ENCODE measurements at regions not wholly inside any gene's neighbourhood (a gene's known extent, or its start where the extent isn't known, plus 50 kb on each side); places are given as distances from the start of the nearest gene placed in this dataset.
A peak's percentile ranks its signal among the peaks of the same experiment; 100 is the strongest.

DNA sequence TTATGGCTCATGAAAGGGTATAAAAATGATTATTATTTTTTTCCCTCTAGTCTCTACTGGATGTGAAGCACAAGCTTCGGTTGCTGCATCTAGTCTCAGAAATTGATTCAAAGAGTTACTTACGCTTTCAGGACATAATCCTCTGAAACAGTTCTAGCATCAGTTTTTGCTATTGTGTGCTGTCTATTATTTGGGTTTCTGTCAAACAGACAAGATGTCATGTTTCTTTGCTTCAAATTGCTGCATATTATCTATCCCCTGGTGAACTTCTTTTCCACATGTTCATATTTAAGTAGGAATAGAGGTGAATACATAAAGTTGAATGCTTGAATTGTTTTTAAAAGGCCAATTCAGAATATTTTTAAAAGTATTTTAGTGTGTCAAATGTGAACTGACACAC lies 161.6 kb upstream of the GBE1 start:
- H3K27me3 Mint-ChIP-seq (ENCODE audit: low read depth), result no peaks in the 10 kb centered on the region
- ATAC-seq (no peak), DNase-seq (no peak)
- CTCF ChIA-PET, result interaction anchor here (1.9 kb wide), 1 partner anchor 12 kb away, joined by 5 read pairs; no protein-coding TSS in a partner anchor
- H3K36me3 Mint-ChIP-seq (ENCODE audit: low read depth), result no peaks in the 10 kb centered on the region
- no peak overlapping the region for H3K4me3 Mint-ChIP-seq
- POLR2A ChIA-PET, result no interaction called here
- H3K9me3 Mint-ChIP-seq (ENCODE audit: insufficient read depth), result no peaks in the 10 kb centered on the region
- H3K4me1 Mint-ChIP-seq (ENCODE audit: low read depth), result no peaks in the 10 kb centered on the region
- H3K27ac Mint-ChIP-seq, result no peak overlapping the region

DNA sequence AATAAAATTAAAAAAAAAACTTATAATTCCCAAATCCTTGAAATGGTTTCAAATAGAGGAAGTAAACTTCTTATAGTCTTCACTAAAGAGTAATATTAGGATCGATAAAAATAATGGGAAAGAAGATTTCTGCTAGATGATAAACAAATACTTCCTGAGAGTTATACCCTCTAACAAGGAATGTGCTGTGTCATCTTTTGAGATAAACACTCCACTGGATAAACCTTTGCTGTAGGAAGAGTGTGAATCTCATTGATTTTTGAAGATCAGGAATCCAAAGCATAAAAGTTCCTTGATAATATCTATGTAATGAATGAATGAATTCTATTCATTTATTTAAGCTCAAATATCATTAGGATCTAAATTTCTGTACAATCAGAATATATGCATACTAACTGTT lies 161.0 kb upstream of the GBE1 start:
- H3K4me3 Mint-ChIP-seq, result no peak overlapping the region
- no peaks in the 10 kb centered on the region for H3K36me3 Mint-ChIP-seq (ENCODE audit: low read depth)
- no peaks in the 10 kb centered on the region for H3K27me3 Mint-ChIP-seq (ENCODE audit: low read depth)
- H3K4me1 Mint-ChIP-seq (ENCODE audit: low read depth), result no peaks in the 10 kb centered on the region
- CTCF ChIA-PET, result interaction anchor here (1.9 kb wide), 1 partner anchor 11 kb away, joined by 5 read pairs; no protein-coding TSS in a partner anchor
- no peak overlapping the region for H3K27ac Mint-ChIP-seq
- ATAC-seq, result no peak
- no peaks in the 10 kb centered on the region for H3K9me3 Mint-ChIP-seq (ENCODE audit: insufficient read depth)
- no peak for DNase-seq
- POLR2A ChIA-PET, result no interaction called here

DNA sequence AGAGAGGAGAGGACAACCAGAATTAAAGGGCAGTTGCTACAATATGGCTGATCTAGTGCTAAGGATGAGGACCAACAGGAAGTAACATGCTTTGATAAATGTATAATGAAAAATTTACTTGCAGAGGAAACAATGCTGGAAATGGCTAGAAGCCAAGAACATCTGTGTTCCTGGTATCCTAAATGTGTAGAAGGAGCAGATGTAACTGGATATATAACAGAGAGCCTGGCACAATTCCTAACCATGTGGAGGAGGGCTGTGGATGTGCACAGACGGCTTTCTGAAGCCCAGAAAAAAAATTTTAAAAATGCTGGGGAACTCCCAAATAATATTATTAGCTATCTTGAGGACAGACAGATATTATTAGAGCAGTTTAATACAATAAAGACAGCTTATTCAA lies 159.4 kb upstream of the GBE1 start:
- no peaks in the 10 kb centered on the region for H3K36me3 Mint-ChIP-seq (ENCODE audit: low read depth)
- no peak overlapping the region for H3K27ac Mint-ChIP-seq
- no peak overlapping the region for H3K4me3 Mint-ChIP-seq
- no peaks in the 10 kb centered on the region for H3K9me3 Mint-ChIP-seq (ENCODE audit: insufficient read depth)
- no peak for DNase-seq
- ChIA-PET POLR2A (no interaction called here), CTCF (no interaction called here)
- H3K4me1 Mint-ChIP-seq (ENCODE audit: low read depth), result no peaks in the 10 kb centered on the region
- no peak for ATAC-seq
- H3K27me3 Mint-ChIP-seq (ENCODE audit: low read depth), result no peaks in the 10 kb centered on the region

DNA sequence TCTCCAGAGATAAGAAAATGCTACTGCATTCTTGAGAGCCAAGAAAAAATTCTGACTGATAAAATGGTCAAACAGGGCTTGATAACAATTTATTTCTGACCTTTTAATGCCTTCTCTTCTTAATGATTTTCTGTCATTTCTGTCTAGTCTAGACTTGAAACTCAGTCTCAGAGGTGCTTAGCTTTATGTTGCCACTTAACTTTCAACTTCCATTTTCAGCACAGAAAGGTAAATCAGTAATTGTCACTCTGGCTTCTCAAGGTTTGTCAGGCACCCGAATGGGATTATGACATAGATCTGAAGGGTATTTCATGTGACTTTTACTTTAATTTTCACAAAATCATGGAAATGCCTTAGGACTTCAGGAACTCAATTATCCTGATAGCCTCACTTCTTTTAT lies 155.4 kb upstream of the GBE1 start:
- no peak for ATAC-seq
- H3K27me3 Mint-ChIP-seq (ENCODE audit: low read depth), result no peaks in the 10 kb centered on the region
- DNase-seq, result no peak
- H3K36me3 Mint-ChIP-seq (ENCODE audit: low read depth), result no peaks in the 10 kb centered on the region
- ChIA-PET CTCF (no interaction called here), POLR2A (no interaction called here)
- no peaks in the 10 kb centered on the region for H3K9me3 Mint-ChIP-seq (ENCODE audit: insufficient read depth)
- no peak overlapping the region for H3K4me3 Mint-ChIP-seq
- no peaks in the 10 kb centered on the region for H3K4me1 Mint-ChIP-seq (ENCODE audit: low read depth)
- H3K27ac Mint-ChIP-seq, result no peak overlapping the region

DNA sequence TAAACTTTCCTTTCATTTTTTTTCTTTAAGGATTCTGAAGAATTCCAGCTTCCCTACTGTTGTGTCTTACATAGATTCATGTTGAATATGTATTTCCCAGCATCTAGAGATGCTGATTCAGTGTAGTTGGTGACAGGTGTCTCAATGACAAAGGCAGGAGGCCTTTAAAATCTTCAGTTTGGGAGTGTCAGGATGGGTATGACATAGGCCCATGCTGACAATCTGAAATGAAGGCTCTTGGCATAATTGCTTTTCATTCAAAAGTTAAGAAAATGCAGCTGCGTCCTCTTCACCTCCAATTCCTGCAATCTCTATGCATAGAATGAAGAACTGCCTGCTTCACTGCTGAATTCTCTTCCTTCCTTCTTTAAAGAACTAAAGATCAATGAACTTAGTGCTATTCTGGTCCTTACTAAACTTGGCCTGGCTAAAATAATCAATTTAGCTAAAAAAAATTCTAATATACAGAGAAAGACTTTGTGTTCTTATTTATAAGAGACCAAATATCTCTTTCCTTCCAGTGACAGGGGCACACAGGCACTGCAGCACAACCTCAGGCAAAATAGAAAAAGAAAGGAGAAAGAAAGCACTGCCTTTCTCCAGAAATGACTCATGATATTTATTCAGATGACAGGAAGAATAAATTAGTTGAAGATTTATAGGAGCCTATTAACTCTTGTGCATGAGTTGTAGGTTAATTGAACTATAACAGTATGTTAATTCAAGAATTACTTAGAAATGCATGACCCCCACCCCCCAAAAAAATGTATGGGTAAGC lies 152.6 kb upstream of the GBE1 start:
- DNase-seq (no peak), ATAC-seq (no peak)
- Mint-ChIP-seq H3K27ac (no peak overlapping the region), H3K36me3 (ENCODE audit: low read depth) (no peaks in the 10 kb centered on the region), H3K27me3 (ENCODE audit: low read depth) (no peaks in the 10 kb centered on the region), H3K4me3 (no peak overlapping the region), H3K9me3 (ENCODE audit: insufficient read depth) (no peaks in the 10 kb centered on the region), H3K4me1 (ENCODE audit: low read depth) (no peaks in the 10 kb centered on the region)
- POLR2A ChIA-PET, result no interaction called here
- CTCF ChIA-PET, result no interaction called here

DNA sequence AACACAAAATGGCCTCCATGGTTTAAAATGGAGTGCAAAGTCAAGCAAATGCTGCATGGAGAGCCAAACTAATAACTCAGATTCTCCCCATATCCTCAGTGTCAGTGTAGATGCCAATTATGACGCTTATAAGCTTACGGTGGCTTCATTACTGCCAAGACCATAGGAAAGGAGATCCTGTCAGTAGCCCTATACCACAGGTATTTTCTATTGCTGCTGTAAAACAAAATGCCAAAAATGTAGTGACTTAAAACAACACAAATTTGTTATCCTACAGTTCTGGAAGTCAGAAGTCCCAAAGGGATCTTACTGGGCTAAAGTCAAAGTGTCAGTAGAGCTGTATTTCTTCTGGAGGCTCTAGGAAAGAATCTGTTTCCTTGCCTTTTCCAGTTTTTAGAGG lies 149.8 kb upstream of the GBE1 start:
- Mint-ChIP-seq H3K9me3 (ENCODE audit: insufficient read depth) (no peaks in the 10 kb centered on the region), H3K27ac (no peak overlapping the region), H3K4me1 (ENCODE audit: low read depth) (no peaks in the 10 kb centered on the region), H3K4me3 (no peak overlapping the region), H3K27me3 (ENCODE audit: low read depth) (peaks cover 2% of the 10 kb centered on the region), H3K36me3 (ENCODE audit: low read depth) (no peaks in the 10 kb centered on the region)
- ATAC-seq (no peak), DNase-seq (no peak)
- POLR2A ChIA-PET, result no interaction called here
- CTCF ChIA-PET, result interaction anchor here (0.9 to 1.6 kb wide), 5 partner anchors 11 to 421 kb away, joined by 3 to 5 read pairs (median 4); no protein-coding TSS in a partner anchor

DNA sequence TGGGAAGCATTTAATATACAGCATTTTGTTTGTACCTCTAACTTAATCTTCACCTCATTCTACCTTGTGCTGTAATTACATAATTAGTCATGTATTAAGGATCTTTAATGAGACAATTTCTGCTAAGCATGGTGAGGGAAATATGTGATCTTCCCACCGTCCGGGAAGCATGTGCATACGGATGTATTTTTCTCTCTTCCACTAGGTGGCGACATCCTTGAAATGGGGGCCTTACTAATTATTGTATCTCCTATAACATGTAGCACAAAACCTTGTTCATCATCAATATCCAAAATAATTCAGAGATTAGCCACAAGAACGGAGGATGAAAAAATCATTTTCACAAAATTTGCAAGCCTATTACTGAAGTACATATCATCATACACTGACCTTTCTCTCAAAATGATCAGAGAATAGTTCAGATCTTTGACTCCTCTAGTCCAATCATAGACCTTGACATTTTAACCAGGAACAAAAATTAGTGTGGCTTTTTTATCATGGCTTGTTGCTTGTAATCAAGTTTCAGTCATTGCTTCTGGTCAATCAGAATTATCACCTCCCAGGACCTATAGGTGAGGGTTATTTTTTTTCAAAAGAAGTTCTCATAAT lies 148.9 kb upstream of the GBE1 start:
- ATAC-seq, result peak; percentile 44
- Mint-ChIP-seq H3K4me1 (ENCODE audit: low read depth) (no peaks in the 10 kb centered on the region), H3K4me3 (no peak overlapping the region), H3K36me3 (ENCODE audit: low read depth) (no peaks in the 10 kb centered on the region), H3K27ac (no peak overlapping the region), H3K9me3 (ENCODE audit: insufficient read depth) (no peaks in the 10 kb centered on the region), H3K27me3 (ENCODE audit: low read depth) (peaks cover 2% of the 10 kb centered on the region)
- ChIA-PET CTCF (interaction anchor here (0.7 to 1.6 kb wide), 14 partner anchors 8 to 420 kb away, joined by 3 to 12 read pairs (median 4); no protein-coding TSS in a partner anchor), POLR2A (interaction anchor here (0.6 kb wide), 1 partner anchor 23 kb away, joined by 3 read pairs; no protein-coding TSS in a partner anchor)
- DNase-seq, result peak; percentile 30

GRCh38 chr3:81909796-81910195 lies 148.4 kb upstream of the GBE1 start:
- H3K27ac Mint-ChIP-seq, result no peak overlapping the region
- no peak for ATAC-seq
- DNase-seq, result no peak
- no peak overlapping the region for H3K4me3 Mint-ChIP-seq
- H3K9me3 Mint-ChIP-seq (ENCODE audit: insufficient read depth), result no peaks in the 10 kb centered on the region
- POLR2A ChIA-PET, result interaction anchor here (0.6 kb wide), 1 partner anchor 23 kb away, joined by 3 read pairs; no protein-coding TSS in a partner anchor
- CTCF ChIA-PET, result interaction anchor here (0.7 to 1.6 kb wide), 12 partner anchors 9 to 420 kb away, joined by 3 to 12 read pairs (median 3); no protein-coding TSS in a partner anchor
- no peaks in the 10 kb centered on the region for H3K4me1 Mint-ChIP-seq (ENCODE audit: low read depth)
- no peaks in the 10 kb centered on the region for H3K36me3 Mint-ChIP-seq (ENCODE audit: low read depth)
- H3K27me3 Mint-ChIP-seq (ENCODE audit: low read depth), result peaks cover 2% of the 10 kb centered on the region

GRCh38 chr3:81908561-81908960 lies 147.1 kb upstream of the GBE1 start:
- no peak overlapping the region for H3K27ac Mint-ChIP-seq
- H3K27me3 Mint-ChIP-seq (ENCODE audit: low read depth), result peaks cover 2% of the 10 kb centered on the region
- no peak overlapping the region for H3K4me3 Mint-ChIP-seq
- no peaks in the 10 kb centered on the region for H3K9me3 Mint-ChIP-seq (ENCODE audit: insufficient read depth)
- ChIA-PET CTCF (no interaction called here), POLR2A (no interaction called here)
- H3K4me1 Mint-ChIP-seq (ENCODE audit: low read depth), result no peaks in the 10 kb centered on the region
- DNase-seq (no peak), ATAC-seq (no peak)
- H3K36me3 Mint-ChIP-seq (ENCODE audit: low read depth), result no peaks in the 10 kb centered on the region

DNA sequence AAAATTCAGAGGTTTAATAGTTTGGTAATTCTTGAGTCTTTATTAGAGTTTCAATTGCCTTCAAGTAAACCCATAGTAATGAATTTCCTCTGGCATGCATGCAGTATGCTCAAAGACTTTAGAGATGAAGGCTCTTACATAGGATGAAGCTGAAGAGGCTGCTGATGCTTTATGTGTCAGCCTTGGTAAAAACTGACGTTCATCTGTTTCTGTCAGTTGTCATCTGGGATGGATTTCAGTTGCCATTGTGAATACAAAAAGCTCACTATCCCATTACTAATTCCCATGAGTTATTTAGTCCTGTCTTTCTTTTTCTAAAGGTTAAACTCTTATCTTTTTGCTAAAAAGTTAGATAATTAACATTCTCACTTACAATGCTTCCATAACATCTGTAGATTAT lies 136.9 kb upstream of the GBE1 start:
- CTCF ChIA-PET, result interaction anchor here (2.9 kb wide), 1 partner anchor 12 kb away, joined by 12 read pairs; no protein-coding TSS in a partner anchor
- no peak for DNase-seq

GRCh38 chr3:81894598-81894997 lies 133.2 kb upstream of the GBE1 start:
- Mint-ChIP-seq H3K36me3 (ENCODE audit: low read depth) (no peaks in the 10 kb centered on the region), H3K27ac (no peak overlapping the region), H3K9me3 (ENCODE audit: insufficient read depth) (no peaks in the 10 kb centered on the region), H3K4me1 (ENCODE audit: low read depth) (no peaks in the 10 kb centered on the region), H3K27me3 (ENCODE audit: low read depth) (no peaks in the 10 kb centered on the region), H3K4me3 (no peak overlapping the region)
- ChIA-PET POLR2A (no interaction called here), CTCF (no interaction called here)
- no peak for DNase-seq
- no peak for ATAC-seq

More for the DNA sequence above, 136.9 kb upstream of the GBE1 start:
- Mint-ChIP-seq H3K36me3 (ENCODE audit: low read depth) (no peaks in the 10 kb centered on the region), H3K9me3 (ENCODE audit: insufficient read depth) (no peaks in the 10 kb centered on the region), H3K27me3 (ENCODE audit: low read depth) (no peaks in the 10 kb centered on the region), H3K27ac (no peak overlapping the region), H3K4me1 (ENCODE audit: low read depth) (no peaks in the 10 kb centered on the region), H3K4me3 (no peak overlapping the region)
- no peak for ATAC-seq
- POLR2A ChIA-PET, result no interaction called here

DNA sequence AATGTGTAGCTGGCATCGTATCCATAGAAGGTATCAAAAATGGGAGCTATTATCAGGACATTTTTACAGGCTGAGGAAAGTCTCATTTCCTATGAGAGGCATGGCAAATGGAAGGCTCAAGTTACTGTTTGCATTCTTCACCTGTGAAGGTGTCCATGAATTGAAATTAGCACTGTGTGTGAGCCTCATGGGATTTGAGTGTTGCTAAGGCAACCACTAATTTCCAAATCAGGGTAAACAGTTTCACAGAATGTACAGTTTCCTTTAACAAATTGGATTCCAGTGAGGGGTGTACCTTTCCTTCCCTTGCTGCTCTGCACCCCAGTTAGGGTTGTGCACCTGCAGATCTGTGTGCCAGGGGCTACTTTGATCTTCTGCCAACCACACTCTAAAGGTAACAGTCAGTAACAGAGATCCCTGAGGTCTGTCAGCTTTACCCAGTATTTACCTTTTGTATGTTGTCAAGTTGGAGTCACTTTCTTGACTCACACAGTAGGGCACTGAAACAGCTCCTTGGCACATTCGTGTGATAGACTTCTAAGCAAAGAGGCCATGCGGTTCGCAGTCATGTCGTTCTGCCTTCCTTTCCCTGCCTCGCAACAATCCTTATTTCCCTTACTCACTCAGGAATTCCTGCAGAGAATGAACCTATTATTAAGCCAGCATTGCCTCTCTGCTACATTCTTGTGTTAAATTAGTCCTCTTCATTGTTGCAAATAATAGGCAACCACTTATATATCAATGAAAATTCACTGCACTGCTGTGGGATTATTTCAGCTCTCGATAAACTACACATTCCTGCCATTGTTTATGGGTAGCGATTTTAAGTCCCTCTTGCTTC lies 129.8 kb upstream of the GBE1 start:
- Mint-ChIP-seq H3K27me3 (ENCODE audit: low read depth) (no peaks in the 10 kb centered on the region), H3K9me3 (ENCODE audit: insufficient read depth) (no peaks in the 10 kb centered on the region), H3K36me3 (ENCODE audit: low read depth) (no peaks in the 10 kb centered on the region), H3K4me1 (ENCODE audit: low read depth) (no peaks in the 10 kb centered on the region), H3K4me3 (no peak overlapping the region), H3K27ac (no peak overlapping the region)
- DNase-seq, result no peak
- POLR2A ChIA-PET, result no interaction called here
- ATAC-seq, result no peak
- CTCF ChIA-PET, result interaction anchor here (1.5 kb wide), 1 partner anchor 19 kb away, joined by 4 read pairs; no protein-coding TSS in a partner anchor

All from activated CD8-positive, alpha-beta T cell treated with anti-CD3 and anti-CD28 coated beads, Interleukin-2, amount 10 ng/mL, durations not matched to agents 7 days and 5 days (primary cell).